ENCODE measurements at regions not wholly inside any gene's neighbourhood (a gene's known extent, or its start where the extent isn't known, plus 50 kb on each side); places are given as distances from the start of the nearest gene placed in this dataset.
A peak's percentile ranks its signal among the peaks of the same experiment; 100 is the strongest.

GRCh38 chr1:54477153-54477561 is 70.9 kb upstream of the ACOT11 start (continued):
- TF ChIP-seq SMARCE1 (IDR thresholded peaks at IDR 0.05) (no peak), NCOA4 (IDR thresholded peaks at IDR 0.05; ENCODE audit: partially characterized antibody) (no peak), ZNF165 (CRISPR knock-in tag; IDR thresholded peaks at IDR 0.05; ENCODE audit: borderline replicate concordance) (no peak), HDAC3 (IDR thresholded peaks at IDR 0.05; ENCODE audit: borderline replicate concordance, partially characterized antibody) (no peak), TEAD4 (IDR thresholded peaks at IDR 0.05; ENCODE audit: low read length) (no peak), TEAD4 (CRISPR knock-in tag; IDR thresholded peaks at IDR 0.05; ENCODE audit: borderline replicate concordance) (no peak), TRIM28 (IDR thresholded peaks at IDR 0.05) (no peak), TBP (optimal IDR thresholded peaks at IDR 0.05; ENCODE audit: low read depth, low read length) (peak; percentile 21), ZBTB17 (CRISPR knock-in tag; IDR thresholded peaks at IDR 0.05) (no peak), NONO (IDR thresholded peaks at IDR 0.05; ENCODE audit: low read depth in 2 of 2, low read length in 1 of 2) (no peak), HMGN3 (IDR thresholded peaks at IDR 0.05; ENCODE audit: borderline replicate concordance, extremely low read depth, insufficient read length, low read depth, low read length) (no peak), MTA1 (IDR thresholded peaks at IDR 0.05; ENCODE audit: borderline replicate concordance) (no peak), NFRKB (IDR thresholded peaks at IDR 0.05; ENCODE audit: low read depth) (no peak), FOXA1 (IDR thresholded peaks at IDR 0.05; ENCODE audit: borderline replicate concordance) (no peak), NR2C1 (IDR thresholded peaks at IDR 0.05) (no peak), NR2C1 (tag; IDR thresholded peaks at IDR 0.05) (no peak), ELF4 (CRISPR knock-in tag; IDR thresholded peaks at IDR 0.05) (no peak), ZBED1 (IDR thresholded peaks at IDR 0.05) (no peak), GTF2A2 (tag; IDR thresholded peaks at IDR 0.05) (no peak)
- TF ChIP-seq, protein P1, sequence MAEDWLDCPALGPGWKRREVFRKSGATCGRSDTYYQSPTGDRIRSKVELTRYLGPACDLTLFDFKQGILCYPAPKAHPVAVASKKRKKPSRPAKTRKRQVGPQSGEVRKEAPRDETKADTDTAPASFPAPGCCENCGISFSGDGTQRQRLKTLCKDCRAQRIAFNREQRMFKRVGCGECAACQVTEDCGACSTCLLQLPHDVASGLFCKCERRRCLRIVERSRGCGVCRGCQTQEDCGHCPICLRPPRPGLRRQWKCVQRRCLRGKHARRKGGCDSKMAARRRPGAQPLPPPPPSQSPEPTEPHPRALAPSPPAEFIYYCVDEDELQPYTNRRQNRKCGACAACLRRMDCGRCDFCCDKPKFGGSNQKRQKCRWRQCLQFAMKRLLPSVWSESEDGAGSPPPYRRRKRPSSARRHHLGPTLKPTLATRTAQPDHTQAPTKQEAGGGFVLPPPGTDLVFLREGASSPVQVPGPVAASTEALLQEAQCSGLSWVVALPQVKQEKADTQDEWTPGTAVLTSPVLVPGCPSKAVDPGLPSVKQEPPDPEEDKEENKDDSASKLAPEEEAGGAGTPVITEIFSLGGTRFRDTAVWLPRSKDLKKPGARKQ (CRISPR knock-in tag; IDR thresholded peaks at IDR 0.05), result no peak

All from K562 (cell line).